DMS153 treated with DMSO at 0.1 percent for 48 hours (cell line): ENCODE measurements at regions not wholly inside any gene's neighbourhood (a gene's known extent, or its start where the extent isn't known, plus 50 kb on each side); places are given as distances from the start of the nearest gene placed in this dataset.

Source experiments
- DNase-seq: peaks from one replicate; lab custom pipeline; 2025; ENCODE audit not compliant: unreplicated experiment; lab: John Stamatoyannopoulos, UW

DNA sequence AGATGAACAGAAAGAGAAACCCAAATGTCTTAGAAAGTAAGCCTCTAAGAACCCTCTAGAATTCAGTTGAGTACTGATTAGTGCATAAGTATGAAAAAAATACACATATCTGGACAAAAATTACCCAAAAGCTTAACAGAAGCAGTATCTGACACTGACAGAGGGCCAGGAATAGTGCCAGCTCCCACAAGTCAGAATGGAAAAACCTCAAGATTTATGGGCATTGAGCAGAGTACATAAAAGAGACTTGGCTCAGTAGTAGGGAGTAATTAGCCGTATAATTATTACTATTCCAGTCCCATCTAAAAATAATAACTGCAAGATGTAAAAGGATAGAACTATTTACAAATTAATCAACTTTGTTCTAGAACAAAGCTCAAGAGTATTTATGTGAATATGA, 834.5 kb downstream of the FAM181B start:
- DNase-seq: no peak

DNA sequence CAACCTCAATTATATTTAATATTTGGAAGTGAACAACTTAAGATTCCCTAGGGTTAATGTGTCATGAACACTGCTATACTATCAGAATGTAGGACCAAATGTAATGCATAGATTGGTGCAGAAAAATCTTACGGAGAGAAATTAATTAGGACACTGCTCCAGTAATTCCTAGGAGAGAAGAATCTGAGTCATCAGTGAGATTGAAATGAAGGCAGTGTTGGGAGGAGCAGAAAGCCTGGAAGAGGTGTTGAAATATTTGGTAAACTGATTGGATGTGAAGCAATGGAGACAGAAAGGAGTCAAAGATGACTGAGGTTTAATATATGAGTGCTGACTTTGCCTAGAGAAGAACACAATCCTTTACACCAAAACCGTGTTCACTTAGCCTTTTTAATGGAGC, 836.0 kb downstream of the FAM181B start:
- DNase-seq: no peak

DNA sequence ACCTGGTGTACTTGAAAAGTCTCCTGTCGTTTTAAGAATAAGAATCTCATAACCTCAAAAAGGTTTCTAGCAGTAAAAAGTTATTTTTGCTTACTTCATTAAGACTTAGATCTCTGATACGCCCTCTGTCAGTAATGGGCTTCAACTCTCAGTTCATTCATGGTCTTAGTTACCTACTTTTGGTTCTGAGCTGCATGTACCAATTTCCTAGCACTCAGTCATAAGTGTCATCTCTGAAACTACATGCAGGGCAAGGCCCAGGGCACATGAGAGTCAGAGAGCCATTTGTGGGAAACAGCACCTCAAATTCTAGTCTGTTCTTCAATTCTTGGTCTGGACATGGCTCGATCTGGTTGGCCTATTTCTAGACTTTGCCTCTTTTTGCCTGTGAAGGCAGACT, 838.4 kb downstream of the FAM181B start:
- DNase-seq: no peak

GRCh38 chr11:81892770-81893635, 840.7 kb downstream of the FAM181B start:
- no peak for DNase-seq

DNA sequence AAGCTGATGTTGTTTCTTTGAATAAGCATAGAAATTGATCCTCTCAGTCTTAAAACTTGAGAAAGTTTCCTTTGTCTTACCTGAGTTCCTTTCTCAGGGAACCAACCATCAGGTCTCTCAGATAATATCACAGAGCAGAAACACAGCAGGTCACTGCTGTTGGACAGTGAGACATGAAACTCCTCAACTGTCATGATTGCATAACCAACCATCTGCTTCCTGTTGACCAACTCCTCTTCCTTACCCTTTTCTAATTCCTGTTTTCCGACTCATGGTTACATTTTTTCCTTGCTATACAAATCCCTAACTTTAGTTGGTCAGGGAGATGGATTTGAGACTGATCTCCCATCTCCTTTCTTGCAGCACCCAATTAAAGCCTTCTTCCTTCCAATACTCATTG, 845.3 kb downstream of the FAM181B start:
- no peak for DNase-seq

GRCh38 chr11:81887671-81888070, 846.0 kb downstream of the FAM181B start:
- DNase-seq: no peak

GRCh38 chr11:81886406-81887075, 847.1 kb downstream of the FAM181B start:
- DNase-seq: no peak

DNA sequence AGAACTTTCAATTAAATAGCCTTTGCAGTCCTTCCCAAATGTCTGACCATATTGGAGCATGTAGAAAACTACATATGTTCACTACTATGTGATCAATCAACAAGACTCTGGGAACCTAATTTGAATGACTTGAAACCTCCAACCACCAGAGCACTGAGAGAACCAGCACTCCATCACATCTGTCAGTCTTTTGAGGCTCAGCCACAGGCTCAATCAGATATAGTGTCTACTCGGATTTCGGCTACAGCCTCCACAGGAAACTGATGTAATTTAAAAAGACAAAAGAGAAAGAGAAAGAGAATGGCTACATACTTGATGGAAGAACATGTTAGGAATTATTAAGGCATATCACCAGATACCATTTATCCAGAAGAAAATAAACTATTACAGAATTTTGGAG, 859.0 kb downstream of the FAM181B start:
- DNase-seq: no peak

DNA sequence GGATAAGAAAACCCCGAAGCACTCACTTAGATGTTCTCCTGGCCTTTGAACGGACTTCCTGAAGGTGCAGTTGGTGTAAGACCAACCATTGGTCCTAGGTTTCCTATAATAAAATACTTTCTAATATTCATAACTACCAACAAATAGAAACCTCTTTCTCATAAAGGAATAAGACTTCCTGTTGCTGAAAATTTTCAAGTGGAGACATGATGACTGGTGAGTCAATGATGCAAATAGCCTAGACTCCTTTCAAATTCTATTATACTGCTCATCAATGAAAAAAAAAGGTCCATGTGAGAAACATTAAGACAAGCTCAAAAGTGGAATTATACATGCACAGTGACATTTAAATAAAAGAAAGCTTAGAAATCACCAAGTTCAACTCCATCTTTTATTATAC, 862.8 kb downstream of the FAM181B start:
- DNase-seq: no peak

DNA sequence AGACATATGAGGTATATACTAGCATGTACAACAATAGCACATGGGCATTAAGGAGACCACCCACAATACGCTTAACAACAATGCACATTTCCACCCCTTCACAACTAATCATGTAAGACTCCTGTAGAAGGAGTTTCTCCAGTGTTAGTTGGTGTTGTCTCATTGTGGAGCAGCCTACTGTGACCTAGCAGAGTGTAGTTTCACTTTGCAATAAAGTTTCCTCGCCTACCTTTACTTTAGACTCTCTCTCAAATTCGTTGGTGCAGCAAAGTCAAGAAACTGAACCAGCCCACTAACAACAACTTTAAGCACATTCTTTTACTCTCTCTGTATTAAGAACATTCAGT, 863.6 kb downstream of the FAM181B start:
- DNase-seq: no peak

DNA sequence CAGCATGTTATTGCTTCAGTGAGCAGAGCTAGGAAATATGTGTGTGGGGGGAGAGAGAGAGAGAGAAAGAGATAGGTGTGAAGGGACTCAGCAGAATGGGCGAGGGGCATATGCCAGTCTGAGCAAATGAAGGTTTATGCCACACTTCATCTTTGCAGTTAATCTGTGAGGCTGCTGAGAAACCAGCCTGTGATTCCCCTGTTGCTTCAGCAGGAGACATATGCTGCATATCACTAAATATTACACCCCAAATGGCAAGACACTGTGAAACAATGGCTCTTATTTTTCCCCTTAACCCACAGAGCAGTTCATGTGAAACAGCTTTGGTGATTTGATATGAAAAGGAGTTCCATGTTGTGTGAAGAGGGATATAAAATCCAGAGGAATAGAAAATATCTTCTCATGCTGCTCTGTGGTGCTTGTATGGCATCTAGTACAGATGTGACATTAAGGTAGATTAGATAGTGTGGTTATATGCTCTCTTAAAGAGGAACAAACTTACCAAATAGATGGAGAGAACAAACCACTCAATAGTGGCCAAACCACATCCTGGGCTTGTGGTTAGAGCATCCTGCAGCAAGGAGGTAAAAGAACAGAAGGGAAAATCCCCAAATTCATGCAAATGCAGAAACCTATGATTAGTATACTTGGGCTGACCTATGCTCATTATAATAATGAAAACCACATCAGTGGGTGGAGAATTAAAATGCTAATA, 864.2 kb downstream of the FAM181B start:
- DNase-seq: no peak

DNA sequence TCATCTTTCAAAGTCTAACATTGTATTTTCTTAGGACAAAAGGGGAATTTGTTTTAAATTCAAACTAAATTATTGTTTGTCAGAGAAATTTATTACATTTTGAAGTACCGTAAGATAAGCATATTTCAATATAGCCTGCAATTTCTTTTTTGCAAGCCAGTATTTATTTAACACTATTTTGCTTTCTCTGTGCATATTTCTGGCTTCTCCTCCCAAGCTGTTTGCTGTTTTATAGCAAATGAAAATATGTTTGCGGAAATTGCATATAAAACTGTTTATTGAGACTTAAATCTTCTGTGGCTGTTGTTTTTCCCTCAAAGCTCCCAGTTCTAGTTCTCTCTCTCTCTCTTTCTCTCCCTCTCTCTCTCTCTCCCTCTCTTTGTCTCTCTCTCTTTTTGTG, 866.8 kb downstream of the FAM181B start:
- no peak for DNase-seq

DNA sequence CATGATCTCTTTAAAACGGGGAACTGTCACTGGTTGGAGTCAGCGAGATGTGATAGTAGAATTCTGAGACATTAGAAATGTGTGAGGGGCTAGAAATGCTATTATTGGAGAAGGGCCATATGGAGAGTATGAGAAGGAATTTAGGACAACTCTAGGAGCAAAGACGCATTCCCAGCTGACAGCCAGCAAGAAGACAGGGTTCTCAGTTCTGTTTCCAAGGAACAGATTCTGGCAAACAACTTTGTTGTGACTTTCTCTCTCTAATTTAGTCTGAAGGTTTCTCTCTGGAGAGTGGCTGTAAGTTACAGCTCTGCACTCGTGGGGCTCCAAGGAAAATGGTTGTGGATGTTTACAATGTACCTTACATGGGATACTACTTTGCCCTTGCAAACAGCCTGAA, 876.3 kb downstream of the FAM181B start:
- DNase-seq: no peak

DNA sequence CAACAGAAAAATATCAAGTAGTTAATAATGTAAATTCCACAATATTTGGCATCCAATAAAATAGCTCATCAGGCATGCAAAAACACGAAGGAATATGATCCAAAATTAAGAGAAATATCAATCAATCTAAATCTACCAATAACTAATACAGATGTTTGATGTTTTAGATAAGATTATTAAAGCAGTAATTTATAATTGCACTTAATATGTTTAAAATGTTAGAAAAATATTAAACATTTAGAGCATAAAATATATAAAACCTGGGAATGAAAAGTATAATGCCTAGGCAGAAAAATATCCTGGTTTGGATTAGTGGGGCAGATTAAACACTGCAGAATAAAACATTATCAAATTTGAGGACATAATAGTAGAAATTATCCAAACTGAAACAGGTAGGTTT, 879.9 kb downstream of the FAM181B start:
- no peak for DNase-seq

DNA sequence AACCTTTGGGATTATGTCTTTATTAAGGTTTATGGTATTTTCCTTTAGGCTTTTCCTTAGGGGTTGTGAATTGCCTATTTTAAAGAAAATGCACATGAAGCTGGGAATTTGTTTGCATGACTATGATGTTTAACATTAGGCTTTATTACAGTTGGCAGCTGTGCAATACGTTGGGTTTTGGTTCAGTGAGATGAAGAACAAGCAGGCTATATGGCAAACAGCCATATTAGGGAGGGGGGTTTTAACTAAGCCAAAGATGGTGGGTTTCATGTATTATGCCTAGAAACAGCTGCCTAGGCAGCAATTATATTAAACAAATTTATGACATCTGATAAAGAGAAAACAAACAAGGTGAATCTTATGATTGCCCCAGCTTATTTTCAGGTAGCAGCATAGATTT, 880.8 kb downstream of the FAM181B start:
- DNase-seq: no peak

- DNase-seq: no peak
Measured at GRCh38 chr11:81840380-81840779, 893.3 kb downstream of the FAM181B start.

- DNase-seq: no peak
Measured at GRCh38 chr11:81839976-81840375, 893.7 kb downstream of the FAM181B start.

GRCh38 chr11:81839016-81839415, 894.6 kb downstream of the FAM181B start:
- no peak for DNase-seq

GRCh38 chr11:81829976-81830375, 903.7 kb downstream of the FAM181B start:
- DNase-seq: no peak

GRCh38 chr11:81825346-81825745, 908.3 kb downstream of the FAM181B start:
- no peak for DNase-seq

DNA sequence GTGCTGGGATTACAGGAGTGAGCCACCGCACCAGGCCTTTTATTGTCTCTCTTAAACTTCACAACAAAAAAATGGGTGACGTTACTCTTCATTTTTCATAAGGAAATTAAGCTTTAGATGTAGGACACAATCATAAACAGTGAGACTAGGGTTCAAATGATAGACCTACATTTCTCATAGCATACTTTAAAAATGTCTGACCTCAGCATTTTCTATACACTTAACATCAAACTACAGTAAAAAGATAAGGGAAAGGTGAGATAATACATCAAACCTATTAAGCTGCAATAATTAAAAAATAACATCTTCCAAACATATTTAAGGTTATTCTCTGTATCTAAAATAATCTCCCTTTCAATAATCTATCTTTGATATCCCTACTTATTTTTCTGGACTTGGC, 914.2 kb downstream of the FAM181B start:
- DNase-seq: no peak

GRCh38 chr11:81804858-81805257, 928.8 kb downstream of the FAM181B start:
- DNase-seq: no peak
